Right lobe of liver (tissue), 6 donors: ENCODE measurements at regions not wholly inside any gene's neighbourhood (a gene's known extent, or its start where the extent isn't known, plus 50 kb on each side); places are given as distances from the start of the nearest gene placed in this dataset.

ENCODE experiments used
- ATAC-seq, 4 donors: fragments of 200-7000 bp; cut with Tn5 transposase; one replicate each; pipeline ENCODE4 v1.9.1; 2020; ENCODE audit warnings: mild to moderate bottlenecking in 4 of 4, moderate library complexity in 4 of 4
- DNase-seq, 3 donors: peaks; one replicate each; pipeline ENCODE4 v3.0.0-alpha.2; 2020
- H3K27ac ChIP-seq, 3 donors: fragments of 200-600 bp; one replicate each; pipeline ENCODE4 v1.8.0; 2022
- H3K27me3 ChIP-seq, 2 donors: fragments of 200-600 bp; one replicate each; pipeline ENCODE4 v1.8.0; 2022
- H3K36me3 ChIP-seq, 4 donors: fragments of 200-600 bp; sonication (generic) in 1 of 4; one replicate each; pipeline versions ENCODE4 v1.5.1 to v1.8.0; 2017 to 2022; ENCODE audit warnings: control low read depth in 1 of 4
- H3K4me1 ChIP-seq, 4 donors: fragments of 200-600 bp; sonication (generic) in 1 of 4; one replicate each; pipeline versions ENCODE4 v1.5.1 to v1.8.0; 2017 to 2022; ENCODE audit warnings: control low read depth in 1 of 4
- H3K4me3 ChIP-seq, 3 donors: fragments of 200-600 bp; one replicate each; pipeline ENCODE4 v1.8.0; 2022
- H3K9me3 ChIP-seq, 4 donors: fragments of 200-600 bp; sonication (generic) in 1 of 4; one replicate each; pipeline versions ENCODE4 v1.5.1 to v1.8.0; 2017 to 2022; ENCODE audit warnings: control low read depth in 1 of 4
- CTCF ChIP-seq, 4 donors: fragments of 200-600 bp in 3 of 4; fragments of 450-650 bp in 1 of 4; IDR thresholded peaks; one replicate each; pipeline versions ENCODE4 v1.5.1 to v1.8.0; 2016 to 2022; ENCODE audit warnings: antibody characterized with exemption in 4 of 4, mild to moderate bottlenecking in 2 of 4
- POLR2A ChIP-seq: fragments of 450-650 bp; IDR thresholded peaks from one replicate; pipeline ENCODE4 v1.6.1; 2017; ENCODE audit warnings: antibody characterized with exemption, mild to moderate bottlenecking
- WGBS: methylation state at CpG from one replicate; pipeline ENCODE4 v1.1.6; 2018; ENCODE audit warnings: low coverage, low lambda C conversion rate; ENCODE audit not compliant: insufficient coverage; ENCODE audit errors: missing lambda C conversion rate; 5-methylcytosine and 5-hydroxymethylcytosine counted together
- intact Hi-C, 2 donors: fragments of 100-400 bp; cut with DNase I; formaldehyde crosslinking; loops; one replicate each; pipeline versions ENCODE4 v1.11.2 to v1.14.1; 2022
- donor health status: DM: no; HTN: yes; CAD: no.
- donor health status: DM: no; HTN: no; CAD: no.
- donor health status: DM: no; HTN: no; CAD: no.
- donor health status: DM: no; HTN: yes; CAD: no.
- donor health status: DM: no; HTN: yes; CAD: no.

GRCh38 chr13:30849611-30850010 lies 56.5 kb upstream of the MEDAG start:
- ATAC-seq = no peak
- TF ChIP-seq CTCF (IDR thresholded peaks at IDR 0.05) (no peak), POLR2A (no peak)
- 41% methylated on average over 4 of the region's 4 CpGs for WGBS

GRCh38 chr13:30850204-30850866 lies 55.7 kb upstream of the MEDAG start:
- WGBS = 92% methylated on average over 2 of the region's 2 CpGs
- DNase-seq = no peak
- ATAC-seq = no peak

More at GRCh38 chr13:30849611-30850010, 56.5 kb upstream of the MEDAG start:
- Histone ChIP-seq H3K9me3 (no peaks in the 10 kb centered on the region), H3K36me3 (no peaks in the 10 kb centered on the region), H3K4me3 (no peak overlapping the region), H3K4me1 (peaks cover 0 to 3% (median 0%) of the 10 kb centered on the region in 4 donors), H3K27ac (no peak overlapping the region), H3K27me3 (no peaks in the 10 kb centered on the region)
- intact Hi-C loops = no loop called here
- DNase-seq = no peak

GRCh38 chr13:30850867-30851211 lies 55.2 kb upstream of the MEDAG start:
- ATAC-seq = no peak
- no peaks in the 10 kb centered on the region for H3K36me3 ChIP-seq
- TF ChIP-seq POLR2A = no peak
- no peak for TF ChIP-seq CTCF (IDR thresholded peaks at IDR 0.05)
- H3K4me1 ChIP-seq = no peaks in the 10 kb centered on the region
- H3K27me3 ChIP-seq = no peaks in the 10 kb centered on the region
- DNase-seq = no peak
- H3K4me3 ChIP-seq = no peak overlapping the region
- intact Hi-C loops = no loop called here
- no peak overlapping the region for H3K27ac ChIP-seq
- no peaks in the 10 kb centered on the region for H3K9me3 ChIP-seq

More at GRCh38 chr13:30850204-30850866, 55.7 kb upstream of the MEDAG start:
- Histone ChIP-seq H3K9me3 (no peaks in the 10 kb centered on the region), H3K27ac (no peak overlapping the region), H3K4me1 (peaks cover 0 to 3% (median 0%) of the 10 kb centered on the region in 4 donors), H3K27me3 (no peaks in the 10 kb centered on the region), H3K36me3 (no peaks in the 10 kb centered on the region), H3K4me3 (no peak overlapping the region)
- TF ChIP-seq POLR2A (no peak), CTCF (IDR thresholded peaks at IDR 0.05) (no peak)
- intact Hi-C loops = no loop called here

DNA sequence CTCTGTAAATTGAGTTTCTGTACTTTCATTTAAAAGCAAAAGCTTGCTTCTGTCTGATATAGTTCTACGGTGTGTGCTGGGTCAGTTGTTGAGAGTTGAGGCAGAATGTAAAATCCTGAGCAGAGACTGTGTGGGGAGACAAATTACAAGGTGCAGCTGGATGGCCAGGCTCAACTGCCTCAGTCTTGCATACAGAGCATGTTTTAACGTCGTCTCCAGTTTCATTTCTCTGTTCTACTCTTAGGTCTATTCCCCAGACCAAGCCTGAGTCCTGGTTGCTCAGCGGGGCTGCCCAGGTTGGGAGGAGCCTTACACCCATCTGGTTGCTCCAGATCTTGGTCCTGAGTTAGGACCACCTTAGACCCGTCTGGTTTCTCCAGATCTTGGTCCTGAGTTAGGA lies 54.4 kb upstream of the MEDAG start:
- no peaks in the 10 kb centered on the region for H3K36me3 ChIP-seq
- no peaks in the 10 kb centered on the region for H3K4me1 ChIP-seq
- no peak for ATAC-seq
- H3K27ac ChIP-seq = no peak overlapping the region
- TF ChIP-seq POLR2A (no peak), CTCF (IDR thresholded peaks at IDR 0.05) (no peak)
- no peak for DNase-seq
- H3K9me3 ChIP-seq = no peaks in the 10 kb centered on the region
- H3K27me3 ChIP-seq = no peaks in the 10 kb centered on the region
- WGBS = 83% methylated on average over 5 of the region's 5 CpGs
- intact Hi-C loops = no loop called here
- no peak overlapping the region for H3K4me3 ChIP-seq

DNA sequence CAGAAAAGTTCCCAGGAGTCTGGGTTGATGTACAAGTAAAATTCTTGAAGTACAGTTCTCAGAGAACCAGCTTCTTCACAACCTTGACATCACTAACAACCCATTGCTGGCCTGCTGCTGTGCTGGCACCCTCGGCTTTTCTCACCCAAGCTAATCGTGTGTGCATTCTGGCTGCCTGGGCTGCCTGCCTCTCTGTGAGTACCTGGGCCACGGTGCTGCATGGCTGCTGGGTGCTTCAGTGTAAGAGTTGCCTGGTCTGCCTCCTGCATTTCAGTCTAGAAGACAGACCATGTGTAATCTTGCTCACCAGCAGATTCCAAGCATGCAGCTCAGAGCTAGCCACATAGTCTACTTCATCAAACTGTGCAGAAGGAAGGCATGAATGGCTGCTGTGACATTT lies 50.5 kb upstream of the MEDAG start:
- Histone ChIP-seq H3K4me1 (no peaks in the 10 kb centered on the region), H3K27ac (no peak overlapping the region), H3K27me3 (no peaks in the 10 kb centered on the region), H3K9me3 (no peaks in the 10 kb centered on the region), H3K36me3 (no peaks in the 10 kb centered on the region), H3K4me3 (no peak overlapping the region)
- intact Hi-C loops = no loop called here
- TF ChIP-seq POLR2A = no peak
- no CpG with 5 or more reads among the region's 3 CpGs for WGBS
- ATAC-seq (no peak), DNase-seq (no peak)
